H9 (cell line): ENCODE measurements at regions not wholly inside any gene's neighbourhood (a gene's known extent, or its start where the extent isn't known, plus 50 kb on each side); places are given as distances from the start of the nearest gene placed in this dataset.

Experiments
- DNase-seq: peaks from one replicate; pipeline ENCODE4 v3.0.0-alpha.2; 2017
- H2AFZ ChIP-seq: one replicate; pipeline ENCODE4 v1.6.1; 2013; ENCODE audit warnings: mild to moderate bottlenecking, low read length, control low read depth, moderate library complexity
- H2AK5ac ChIP-seq: 2 replicates; pipeline ENCODE4 v1.6.1; 2013; ENCODE audit warnings: low read length, control low read depth, mixed read lengths; ENCODE audit not compliant: insufficient read length
- H2BK120ac ChIP-seq: one replicate; pipeline ENCODE4 v1.6.1; 2013; ENCODE audit warnings: low read depth, mild to moderate bottlenecking, low read length, control low read depth, inconsistent platforms; ENCODE audit not compliant: poor library complexity, severe bottlenecking
- H2BK12ac ChIP-seq: 2 replicates; pipeline ENCODE4 v1.6.1; 2013; ENCODE audit warnings: low read length, control low read depth, mixed read lengths, low read depth; ENCODE audit not compliant: insufficient read length
- H2BK15ac ChIP-seq: 2 replicates; pipeline ENCODE4 v1.6.1; 2013; ENCODE audit warnings: low read depth, low read length, control low read depth
- H2BK20ac ChIP-seq: one replicate; pipeline ENCODE4 v1.6.1; 2013; ENCODE audit warnings: low read depth, mild to moderate bottlenecking, low read length, control low read depth, inconsistent platforms; ENCODE audit not compliant: poor library complexity, severe bottlenecking
- H2BK5ac ChIP-seq: 2 replicates; pipeline ENCODE4 v1.6.1; 2013; ENCODE audit warnings: low read length, control low read depth, mixed read lengths; ENCODE audit not compliant: insufficient read length
- H3K14ac ChIP-seq: 2 replicates; pipeline ENCODE4 v1.6.1; 2013; ENCODE audit warnings: low read length, control low read depth; ENCODE audit not compliant: insufficient read depth
- H3K18ac ChIP-seq: 2 replicates; pipeline ENCODE4 v1.6.1; 2013; ENCODE audit warnings: low read depth, mild to moderate bottlenecking, mixed read lengths, low read length, control low read depth; ENCODE audit not compliant: insufficient read length
- H3K23ac ChIP-seq: 2 replicates; pipeline ENCODE4 v1.6.1; 2013; ENCODE audit warnings: low read length, control low read depth, mixed read lengths, low read depth; ENCODE audit not compliant: insufficient read length
- H3K23me2 ChIP-seq: 2 replicates; pipeline ENCODE4 v1.6.1; 2013; ENCODE audit warnings: low read depth, mild to moderate bottlenecking, mixed read lengths, low read length, control low read depth; ENCODE audit not compliant: insufficient read length, poor library complexity, severe bottlenecking
- H3K27ac ChIP-seq: 2 replicates; pipeline ENCODE4 v1.5.1; 2013; ENCODE audit warnings: low read length, control low read depth, mixed read lengths, low read depth; ENCODE audit not compliant: insufficient read length
- H3K27me3 ChIP-seq: 2 replicates; pipeline ENCODE4 v1.6.1; 2013; ENCODE audit warnings: low read length, control low read depth, inconsistent platforms; ENCODE audit not compliant: insufficient read depth
- H3K4ac ChIP-seq: 2 replicates; pipeline ENCODE4 v1.6.1; 2013; ENCODE audit warnings: low read depth, mild to moderate bottlenecking, control low read depth, inconsistent platforms, low read length, moderate library complexity
- H3K4me1 ChIP-seq: 2 replicates; pipeline ENCODE4 v1.6.1; 2013; ENCODE audit warnings: low read length, control low read depth, inconsistent platforms; ENCODE audit not compliant: insufficient read depth
- H3K4me2 ChIP-seq: 2 replicates; pipeline ENCODE4 v1.6.1; 2013; ENCODE audit warnings: low read length, control low read depth, mixed read lengths; ENCODE audit not compliant: insufficient read length, insufficient read depth
- H3K56ac ChIP-seq: 2 replicates; pipeline ENCODE4 v1.6.1; 2013; ENCODE audit warnings: low read depth, mild to moderate bottlenecking, mixed read lengths, low read length, control low read depth; ENCODE audit not compliant: insufficient read length
- H3K79me1 ChIP-seq: 2 replicates; pipeline ENCODE4 v1.6.1; 2013; ENCODE audit warnings: low read depth, mild to moderate bottlenecking, moderate library complexity, low read length, control low read depth, inconsistent platforms; ENCODE audit not compliant: insufficient read depth, poor library complexity, severe bottlenecking
- H3K79me2 ChIP-seq: 2 replicates; pipeline ENCODE4 v1.6.1; 2013; ENCODE audit warnings: low read length, control low read depth, inconsistent platforms; ENCODE audit not compliant: insufficient read depth
- H3K9ac ChIP-seq: 2 replicates; pipeline ENCODE4 v1.6.1; 2013; ENCODE audit warnings: low read length, control low read depth, mixed read lengths; ENCODE audit not compliant: insufficient read length; ENCODE audit errors: extremely low read depth
- H3K9me3 ChIP-seq: one replicate; pipeline ENCODE4 v1.6.1; 2013; ENCODE audit warnings: low read depth, low read length, inconsistent platforms; ENCODE audit not compliant: control insufficient read depth
- H3T11ph ChIP-seq: one replicate; pipeline ENCODE4 v1.6.1; 2013; ENCODE audit warnings: mild to moderate bottlenecking, low read length, control low read depth, inconsistent platforms
- H4K20me1 ChIP-seq: one replicate; pipeline ENCODE4 v1.6.1; 2013; ENCODE audit not compliant: control insufficient read depth, insufficient read length, insufficient read depth
- H4K5ac ChIP-seq: 2 replicates; pipeline ENCODE4 v1.6.1; 2013; ENCODE audit warnings: low read depth, mild to moderate bottlenecking, mixed read lengths, low read length, control low read depth; ENCODE audit not compliant: insufficient read length
- H4K8ac ChIP-seq: replicated peaks from 2 replicates; pipeline ENCODE4 v1.6.1; 2013; ENCODE audit warnings: low read length, control low read depth, mixed read lengths, low read depth; ENCODE audit not compliant: insufficient read length
- H4K91ac ChIP-seq: 2 replicates; pipeline ENCODE4 v1.6.1; 2013; ENCODE audit warnings: low read depth, mild to moderate bottlenecking, moderate library complexity, mixed read lengths, low read length, control low read depth; ENCODE audit not compliant: insufficient read length
- H3K27ac Mint-ChIP-seq, 3 experiments: 2 replicates in 2 of 3; 3 replicates in 1 of 3; pipeline ENCODE4 v1.8.0; 2020 to 2021; ENCODE audit warnings: mixed read lengths in 3 of 3, mild to moderate bottlenecking in 1 of 3, moderate library complexity in 1 of 3
- H3K27me3 Mint-ChIP-seq: 2 replicates; pipeline ENCODE4 v1.8.0; 2021; ENCODE audit warnings: low read depth, mild to moderate bottlenecking, moderate library complexity, mixed read lengths
- H3K36me3 Mint-ChIP-seq, 3 experiments: 2 replicates in 2 of 3; 3 replicates in 1 of 3; pipeline ENCODE4 v1.8.0; 2020 to 2021; ENCODE audit warnings: low read depth in 3 of 3, mixed read lengths in 3 of 3; ENCODE audit not compliant: insufficient read depth in 1 of 3
- H3K4me1 Mint-ChIP-seq, 2 experiments: 2 replicates each; pipeline ENCODE4 v1.8.0; 2020; ENCODE audit warnings: mixed read lengths in 2 of 2
- H3K4me3 Mint-ChIP-seq, 2 experiments: 2 replicates in 1 of 2; 3 replicates in 1 of 2; pipeline ENCODE4 v1.8.0; 2020 to 2021; ENCODE audit warnings: mild to moderate bottlenecking in 2 of 2, mixed read lengths in 2 of 2, moderate library complexity in 1 of 2
- H3K9me3 Mint-ChIP-seq, 2 experiments: 2 replicates in 1 of 2; 3 replicates in 1 of 2; pipeline ENCODE4 v1.8.0; 2020; ENCODE audit warnings: mild to moderate bottlenecking in 2 of 2, mixed read lengths in 2 of 2, moderate library complexity in 1 of 2
- TF ChIP-seq, protein P1 (sequence below): fragments of 200-600 bp; sonication (generic); conservative IDR thresholded peaks from 3 replicates; pipeline ENCODE4 v1.8.0; 2021; ENCODE audit warnings: antibody characterized with exemption, mild to moderate bottlenecking

DNA sequence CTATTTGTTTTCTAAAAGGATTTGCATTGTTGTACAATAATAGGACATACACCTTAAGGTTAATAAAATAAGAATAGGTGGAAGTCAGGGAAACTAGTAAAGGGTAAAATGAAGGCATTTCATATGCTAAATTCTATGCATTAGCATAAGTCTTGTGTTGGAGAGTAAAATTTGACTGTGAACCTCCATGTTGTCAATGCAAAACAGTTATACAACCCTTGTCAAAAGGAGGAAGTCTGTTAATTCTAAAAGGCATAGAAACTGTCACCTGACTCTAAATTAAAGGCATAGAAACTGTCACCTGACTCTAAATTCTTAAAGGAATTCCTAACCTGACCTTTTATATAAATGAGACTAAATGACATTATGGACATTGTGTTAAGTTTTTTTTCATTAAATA is 291.8 kb downstream of the OLFM3 start:
- DNase-seq = no peak
- no peaks in the 10 kb centered on the region for H3K36me3 Mint-ChIP-seq
- Histone ChIP-seq H3K27me3 (no peaks in the 10 kb centered on the region), H3K4me2 (no peak overlapping the region), H3K4ac (no peak overlapping the region), H3K9ac (no peak overlapping the region), H3K4me1 (no peaks in the 10 kb centered on the region; the same call in 1 of the 2 replicates), H3K56ac (no peak overlapping the region), H3K27ac (no peak overlapping the region), H2BK20ac (no peak overlapping the region), H2AFZ (no peak overlapping the region), H3K18ac (no peak overlapping the region), H2BK15ac (no peak overlapping the region), H3K23ac (no peak overlapping the region), H4K8ac (no peak overlapping the region), H2BK5ac (no peak overlapping the region), H2BK12ac (no peak overlapping the region), H3K14ac (no peak overlapping the region), H2AK5ac (no peak overlapping the region), H3K79me1 (no peaks in the 10 kb centered on the region), H4K20me1 (no peaks in the 10 kb centered on the region), H3K23me2 (no peaks in the 10 kb centered on the region), H3K79me2 (no peaks in the 10 kb centered on the region), H4K5ac (no peak overlapping the region), H3K9me3 (no peaks in the 10 kb centered on the region), H4K91ac (no peak overlapping the region), H2BK120ac (no peak overlapping the region), H3T11ph (no peak overlapping the region)
- H3K9me3 Mint-ChIP-seq = no peaks in the 10 kb centered on the region
- no peak overlapping the region; a peak in 1 of 5 replicates for H3K4me3 Mint-ChIP-seq
- TF ChIP-seq, protein P1, sequence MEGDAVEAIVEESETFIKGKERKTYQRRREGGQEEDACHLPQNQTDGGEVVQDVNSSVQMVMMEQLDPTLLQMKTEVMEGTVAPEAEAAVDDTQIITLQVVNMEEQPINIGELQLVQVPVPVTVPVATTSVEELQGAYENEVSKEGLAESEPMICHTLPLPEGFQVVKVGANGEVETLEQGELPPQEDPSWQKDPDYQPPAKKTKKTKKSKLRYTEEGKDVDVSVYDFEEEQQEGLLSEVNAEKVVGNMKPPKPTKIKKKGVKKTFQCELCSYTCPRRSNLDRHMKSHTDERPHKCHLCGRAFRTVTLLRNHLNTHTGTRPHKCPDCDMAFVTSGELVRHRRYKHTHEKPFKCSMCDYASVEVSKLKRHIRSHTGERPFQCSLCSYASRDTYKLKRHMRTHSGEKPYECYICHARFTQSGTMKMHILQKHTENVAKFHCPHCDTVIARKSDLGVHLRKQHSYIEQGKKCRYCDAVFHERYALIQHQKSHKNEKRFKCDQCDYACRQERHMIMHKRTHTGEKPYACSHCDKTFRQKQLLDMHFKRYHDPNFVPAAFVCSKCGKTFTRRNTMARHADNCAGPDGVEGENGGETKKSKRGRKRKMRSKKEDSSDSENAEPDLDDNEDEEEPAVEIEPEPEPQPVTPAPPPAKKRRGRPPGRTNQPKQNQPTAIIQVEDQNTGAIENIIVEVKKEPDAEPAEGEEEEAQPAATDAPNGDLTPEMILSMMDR = no peak
- no peaks in the 10 kb centered on the region for H3K27me3 Mint-ChIP-seq
- H3K27ac Mint-ChIP-seq = no peak overlapping the region; a peak in 1 of 7 replicates
- H3K4me1 Mint-ChIP-seq = peaks cover 27 to 35% of the 10 kb centered on the region in 2 experiments
